ENCODE measurements at regions not wholly inside any gene's neighbourhood (a gene's known extent, or its start where the extent isn't known, plus 50 kb on each side); places are given as distances from the start of the nearest gene placed in this dataset.

GRCh38 chr9:107213080-107213479, 70.0 kb upstream of the RAD23B start:
- TF ChIP-seq CTCF (IDR thresholded peaks at IDR 0.05; ENCODE audit: extremely low read depth, insufficient read depth, missing control alignments), result no peak
- in situ Hi-C loops (cut with MboI; ENCODE audit: low pct_unique_long_range_greater_than_20kb, low sequenced_read_pairs, unreplicated experiment), result no loop called here
- DNase-seq (ENCODE audit: low spot score), result no peak

- peak; percentile 50 for DNase-seq (ENCODE audit: low spot score)
- TF ChIP-seq CTCF (IDR thresholded peaks at IDR 0.05; ENCODE audit: extremely low read depth, insufficient read depth, missing control alignments), result no peak
- in situ Hi-C loops (cut with MboI; ENCODE audit: low pct_unique_long_range_greater_than_20kb, low sequenced_read_pairs, unreplicated experiment), result no loop called here
Measured at GRCh38 chr9:107213561-107214028, 69.5 kb upstream of the RAD23B start.

GRCh38 chr9:107214381-107214780, 68.7 kb upstream of the RAD23B start:
- no peak for DNase-seq (ENCODE audit: low spot score)
- TF ChIP-seq CTCF (IDR thresholded peaks at IDR 0.05; ENCODE audit: extremely low read depth, insufficient read depth, missing control alignments), result no peak
- in situ Hi-C loops (cut with MboI; ENCODE audit: low pct_unique_long_range_greater_than_20kb, low sequenced_read_pairs, unreplicated experiment), result no loop called here

DNA sequence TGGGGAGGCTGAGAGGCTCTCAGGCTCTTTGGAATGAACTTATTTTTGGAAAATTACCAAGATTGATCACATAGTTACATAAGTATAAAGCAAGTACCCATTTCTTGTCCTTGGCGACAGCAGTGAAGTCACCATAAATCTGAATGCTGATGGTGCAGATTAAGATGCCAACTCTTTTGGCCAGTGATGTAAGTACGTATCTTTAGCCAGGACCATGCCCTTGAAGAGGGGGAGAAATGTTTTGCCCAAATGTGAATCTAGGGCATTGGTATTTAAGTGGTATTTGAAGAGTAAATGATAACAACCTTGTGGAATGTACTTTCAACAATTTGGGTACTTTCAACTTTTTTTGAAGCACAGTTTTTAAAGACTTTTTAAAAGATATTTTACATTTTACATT, 68.2 kb upstream of the RAD23B start:
- in situ Hi-C loops (cut with MboI; ENCODE audit: low pct_unique_long_range_greater_than_20kb, low sequenced_read_pairs, unreplicated experiment), result no loop called here
- DNase-seq (ENCODE audit: low spot score), result no peak
- no peak for TF ChIP-seq CTCF (IDR thresholded peaks at IDR 0.05; ENCODE audit: extremely low read depth, insufficient read depth, missing control alignments)

- in situ Hi-C loops (cut with MboI; ENCODE audit: low pct_unique_long_range_greater_than_20kb, low sequenced_read_pairs, unreplicated experiment), result no loop called here
- DNase-seq (ENCODE audit: low spot score), result no peak
- TF ChIP-seq CTCF (IDR thresholded peaks at IDR 0.05; ENCODE audit: extremely low read depth, insufficient read depth, missing control alignments), result no peak
Measured at GRCh38 chr9:107215381-107215780, 67.7 kb upstream of the RAD23B start.

DNA sequence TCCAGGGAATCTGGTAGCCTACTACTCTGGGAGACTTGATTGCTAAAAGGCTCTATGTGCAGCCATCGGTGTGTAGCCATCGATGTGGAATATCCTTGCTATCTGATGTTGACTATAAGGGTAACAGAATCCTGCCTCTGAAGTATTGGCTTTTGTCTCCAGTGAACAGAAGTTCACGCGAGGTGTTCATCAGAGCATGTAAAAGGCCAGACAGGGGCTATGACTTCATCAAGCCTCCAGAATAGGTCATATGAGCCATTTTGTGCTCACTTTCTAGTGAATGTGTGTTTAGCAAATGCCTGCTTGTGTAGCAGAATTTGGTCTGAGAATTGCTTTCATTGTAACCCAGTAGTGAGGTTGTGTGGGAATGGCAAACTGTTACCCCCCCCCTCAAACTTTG, 66.8 kb upstream of the RAD23B start:
- DNase-seq (ENCODE audit: low spot score), result no peak
- TF ChIP-seq CTCF (IDR thresholded peaks at IDR 0.05; ENCODE audit: extremely low read depth, insufficient read depth, missing control alignments), result no peak
- in situ Hi-C loops (cut with MboI; ENCODE audit: low pct_unique_long_range_greater_than_20kb, low sequenced_read_pairs, unreplicated experiment), result no loop called here

Data from GM13977 (cell line).